ENCODE measurements at regions not wholly inside any gene's neighbourhood (a gene's known extent, or its start where the extent isn't known, plus 50 kb on each side); places are given as distances from the start of the nearest gene placed in this dataset.
"Not testable (repeated sequence)": the region's sequence is repeated elsewhere in the genome, so short reads cannot be mapped to it uniquely, and the experiment has no call there.

- DNase-seq (ENCODE audit: low read depth in 2 of 2): no peak
- TF ChIP-seq, protein P1, sequence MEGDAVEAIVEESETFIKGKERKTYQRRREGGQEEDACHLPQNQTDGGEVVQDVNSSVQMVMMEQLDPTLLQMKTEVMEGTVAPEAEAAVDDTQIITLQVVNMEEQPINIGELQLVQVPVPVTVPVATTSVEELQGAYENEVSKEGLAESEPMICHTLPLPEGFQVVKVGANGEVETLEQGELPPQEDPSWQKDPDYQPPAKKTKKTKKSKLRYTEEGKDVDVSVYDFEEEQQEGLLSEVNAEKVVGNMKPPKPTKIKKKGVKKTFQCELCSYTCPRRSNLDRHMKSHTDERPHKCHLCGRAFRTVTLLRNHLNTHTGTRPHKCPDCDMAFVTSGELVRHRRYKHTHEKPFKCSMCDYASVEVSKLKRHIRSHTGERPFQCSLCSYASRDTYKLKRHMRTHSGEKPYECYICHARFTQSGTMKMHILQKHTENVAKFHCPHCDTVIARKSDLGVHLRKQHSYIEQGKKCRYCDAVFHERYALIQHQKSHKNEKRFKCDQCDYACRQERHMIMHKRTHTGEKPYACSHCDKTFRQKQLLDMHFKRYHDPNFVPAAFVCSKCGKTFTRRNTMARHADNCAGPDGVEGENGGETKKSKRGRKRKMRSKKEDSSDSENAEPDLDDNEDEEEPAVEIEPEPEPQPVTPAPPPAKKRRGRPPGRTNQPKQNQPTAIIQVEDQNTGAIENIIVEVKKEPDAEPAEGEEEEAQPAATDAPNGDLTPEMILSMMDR (IDR thresholded peaks at IDR 0.05; ENCODE audit: low read depth, low read length): no peak
- no peak overlapping the region for H3K4me3 ChIP-seq (replicated peaks in 1 of 2; ENCODE audit: low read depth in 2 of 2, low read length in 2 of 2)
These were observed 788.7 kb upstream of the GOT2 start for GRCh38 chr16:59522826-59523225.

DNA sequence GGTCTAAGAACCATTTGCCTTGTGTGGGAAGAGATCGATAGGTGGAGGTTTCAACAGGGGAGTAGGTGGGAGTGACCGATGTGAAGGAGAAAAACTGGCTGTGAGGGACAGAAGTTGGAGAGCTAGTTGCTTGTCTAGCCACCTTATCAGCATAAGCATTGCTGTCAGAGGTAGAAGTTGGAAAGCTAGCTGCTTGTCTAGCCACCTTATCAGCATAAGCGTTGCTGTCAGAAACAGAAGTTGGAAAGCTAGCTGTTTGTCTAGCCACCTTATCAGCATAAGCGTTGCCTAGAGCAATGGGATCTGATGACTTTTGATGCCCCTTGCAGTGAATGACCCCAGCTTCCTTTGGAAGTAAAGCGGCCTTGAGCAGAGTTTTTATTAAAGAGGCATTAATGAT, 784.6 kb upstream of the GOT2 start:
- DNase-seq (ENCODE audit: low read depth in 2 of 2); H3K4me3 ChIP-seq (replicated peaks in 1 of 2; ENCODE audit: low read depth in 2 of 2, low read length in 2 of 2): not testable (repeated sequence)

DNA sequence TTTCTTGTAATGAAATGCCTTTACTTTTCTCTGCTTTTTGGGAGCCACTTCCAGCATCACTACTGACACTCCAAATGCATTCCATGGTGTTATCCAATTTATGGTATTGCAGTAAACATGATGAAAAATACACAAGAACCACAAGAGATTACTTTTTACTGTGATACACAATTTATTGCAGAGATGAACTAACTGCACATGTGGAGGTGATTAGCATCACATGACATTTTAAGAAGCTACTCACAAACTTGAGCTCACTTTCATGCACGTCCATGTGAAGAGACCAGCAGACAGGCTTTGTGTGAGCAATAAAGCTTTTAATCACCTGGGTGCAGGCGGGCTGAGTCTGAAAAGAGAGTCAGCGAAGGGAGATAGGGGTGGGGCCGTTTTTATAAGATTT, 780.5 kb upstream of the GOT2 start:
- no peak overlapping the region for H3K4me3 ChIP-seq (replicated peaks in 1 of 2; ENCODE audit: low read depth in 2 of 2, low read length in 2 of 2)
- TF ChIP-seq, protein P1 (IDR thresholded peaks at IDR 0.05; ENCODE audit: low read depth, low read length): no peak
- no peak for DNase-seq (ENCODE audit: low read depth in 2 of 2)

GRCh38 chr16:59510008-59510424, 775.9 kb upstream of the GOT2 start:
- DNase-seq (ENCODE audit: low read depth in 2 of 2): no peak
- no peak overlapping the region for H3K4me3 ChIP-seq (replicated peaks in 1 of 2; ENCODE audit: low read depth in 2 of 2, low read length in 2 of 2)
- TF ChIP-seq, protein P1 (IDR thresholded peaks at IDR 0.05; ENCODE audit: low read depth, low read length): no peak

DNA sequence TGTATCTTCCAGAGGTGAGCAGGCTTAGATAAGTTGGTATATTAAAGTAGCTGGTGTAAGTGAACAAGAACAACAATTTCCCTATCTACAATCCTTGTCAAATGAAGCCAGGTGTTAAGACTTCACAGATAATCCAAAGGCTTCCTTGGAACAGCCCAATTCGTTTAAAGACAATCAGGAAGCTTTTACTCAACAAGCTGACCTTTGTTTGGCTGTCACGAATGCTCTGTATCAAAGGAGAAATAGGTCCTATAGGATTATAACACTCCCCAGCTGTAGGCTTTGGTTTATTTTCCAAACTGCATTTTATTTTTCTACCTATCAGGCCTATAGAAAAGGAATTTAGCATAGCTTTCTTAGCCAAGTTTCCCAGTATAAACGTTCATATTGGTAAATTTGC, 766.5 kb upstream of the GOT2 start:
- TF ChIP-seq, protein P1 (IDR thresholded peaks at IDR 0.05; ENCODE audit: low read depth, low read length): no peak
- H3K4me3 ChIP-seq (replicated peaks in 1 of 2; ENCODE audit: low read depth in 2 of 2, low read length in 2 of 2): no peak overlapping the region
- DNase-seq (ENCODE audit: low read depth in 2 of 2): no peak

DNA sequence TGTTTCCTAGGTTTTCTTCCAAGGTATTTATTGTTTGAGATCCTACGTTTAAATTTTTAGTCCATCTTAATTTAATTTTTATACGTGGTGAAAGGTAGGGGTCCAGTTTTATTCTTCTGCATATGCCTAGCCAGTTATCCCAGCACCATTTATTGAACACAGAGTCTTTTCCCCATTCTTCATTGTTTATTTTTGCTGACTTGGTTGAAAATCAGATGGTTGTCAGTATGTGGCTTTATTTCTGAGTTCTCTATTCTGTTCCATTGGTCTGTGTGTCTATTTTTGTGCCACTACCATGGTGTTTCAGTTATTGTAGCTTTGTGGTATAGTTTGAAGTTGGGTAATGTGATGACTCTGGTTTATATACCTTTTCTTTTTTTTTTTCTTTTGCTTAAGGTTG, 753.0 kb upstream of the GOT2 start:
- no peak for DNase-seq (ENCODE audit: low read depth in 2 of 2)
- TF ChIP-seq, protein P1 (IDR thresholded peaks at IDR 0.05; ENCODE audit: low read depth, low read length): no peak
- H3K4me3 ChIP-seq (replicated peaks in 1 of 2; ENCODE audit: low read depth in 2 of 2, low read length in 2 of 2): no peak overlapping the region

DNA sequence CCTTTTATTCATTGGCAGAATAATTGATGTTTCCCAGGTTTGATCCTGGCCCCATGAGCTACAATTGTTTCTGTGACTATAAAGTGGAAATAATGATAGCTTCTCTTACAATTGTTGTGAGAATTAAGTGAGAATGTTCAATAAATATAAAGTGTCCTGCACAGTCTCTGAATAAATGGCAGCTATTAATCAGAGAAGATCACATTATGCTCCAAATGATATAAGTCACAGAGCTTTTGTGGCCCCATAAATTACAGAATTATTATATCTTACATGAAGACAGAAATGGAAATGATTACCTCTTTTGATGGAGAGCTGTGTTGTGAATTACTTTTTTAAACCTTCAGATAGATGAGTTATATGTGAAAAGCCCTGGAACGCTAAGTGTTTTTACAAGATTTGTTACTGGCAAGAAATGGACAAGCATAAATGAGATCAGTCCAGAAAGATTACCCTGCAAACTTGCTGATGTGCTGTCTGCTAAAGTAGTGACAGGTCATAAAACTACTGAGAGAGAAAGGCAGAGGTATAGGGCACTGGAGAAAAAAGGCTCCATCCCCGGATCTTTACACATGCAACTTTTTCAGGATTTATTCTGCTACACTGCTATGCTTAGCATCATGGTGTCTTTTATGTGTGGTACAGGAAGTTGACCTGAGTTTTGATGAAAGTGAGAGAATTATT, 750.9 kb upstream of the GOT2 start:
- no peak for DNase-seq (ENCODE audit: low read depth in 2 of 2)
- no peak overlapping the region for H3K4me3 ChIP-seq (replicated peaks in 1 of 2; ENCODE audit: low read depth in 2 of 2, low read length in 2 of 2)
- TF ChIP-seq, protein P1 (IDR thresholded peaks at IDR 0.05; ENCODE audit: low read depth, low read length): no peak
